Mesenchymal stem cell (in vitro differentiated cells and primary cell): ENCODE measurements at regions not wholly inside any gene's neighbourhood (a gene's known extent, or its start where the extent isn't known, plus 50 kb on each side); places are given as distances from the start of the nearest gene placed in this dataset.

Experiments
- DNase-seq: peaks from one replicate; pipeline ENCODE4 v3.0.0-alpha.2; 2013
- H2AFZ ChIP-seq: one replicate; pipeline ENCODE4 v1.6.1; 2013; ENCODE audit warnings: low read depth, mild to moderate bottlenecking, control low read depth, inconsistent platforms, low read length, moderate library complexity
- H2AK5ac ChIP-seq: 2 replicates; pipeline ENCODE4 v1.6.1; 2013; ENCODE audit warnings: low read length, moderate library complexity, mild to moderate bottlenecking, inconsistent platforms; ENCODE audit not compliant: severe bottlenecking
- H2BK120ac ChIP-seq: one replicate; pipeline ENCODE4 v1.6.1; 2013; ENCODE audit warnings: low read depth, mild to moderate bottlenecking, inconsistent platforms, low read length, moderate library complexity
- H2BK12ac ChIP-seq, 2 experiments: one replicate each; pipeline ENCODE4 v1.6.1; 2013; ENCODE audit warnings: inconsistent platforms in 2 of 2, low read length in 2 of 2, mild to moderate bottlenecking in 2 of 2, moderate library complexity in 2 of 2, control low read depth in 1 of 2
- H2BK15ac ChIP-seq: one replicate; pipeline ENCODE4 v1.6.1; 2013; ENCODE audit warnings: mild to moderate bottlenecking, low read depth, inconsistent platforms; ENCODE audit not compliant: poor library complexity, severe bottlenecking
- H2BK5ac ChIP-seq: 2 replicates; pipeline ENCODE4 v1.6.1; 2013; ENCODE audit warnings: low read depth, mild to moderate bottlenecking, low read length, control low read depth, inconsistent platforms; ENCODE audit not compliant: poor library complexity, severe bottlenecking
- H3K14ac ChIP-seq, 2 experiments: one replicate each; pipeline ENCODE4 v1.6.1; 2013; ENCODE audit warnings: inconsistent platforms in 2 of 2, low read length in 2 of 2, control low read depth in 1 of 2, mild to moderate bottlenecking in 1 of 2, moderate library complexity in 1 of 2
- H3K18ac ChIP-seq, 2 experiments: one replicate each; pipeline ENCODE4 v1.6.1; 2013; ENCODE audit warnings: inconsistent platforms in 2 of 2, low read length in 2 of 2, control low read depth in 1 of 2, low read depth in 1 of 2, mild to moderate bottlenecking in 1 of 2
- H3K23ac ChIP-seq, 2 experiments: one replicate each; pipeline ENCODE4 v1.6.1; 2013; ENCODE audit warnings: inconsistent platforms in 2 of 2, low read length in 2 of 2, mild to moderate bottlenecking in 2 of 2, moderate library complexity in 2 of 2, control low read depth in 1 of 2
- H3K27ac ChIP-seq: 2 replicates; pipeline ENCODE4 v1.5.1; 2013; ENCODE audit warnings: mild to moderate bottlenecking, moderate library complexity, low read length, control low read depth, inconsistent platforms; ENCODE audit not compliant: poor library complexity, severe bottlenecking
- H3K27me3 ChIP-seq, 2 experiments: 2 replicates each; pipeline versions ENCODE4 v1.6.1 to v1.7.0; 2013; ENCODE audit warnings: low read length in 2 of 2, mild to moderate bottlenecking in 2 of 2, moderate library complexity in 2 of 2, control low read depth in 1 of 2, inconsistent platforms in 1 of 2; ENCODE audit not compliant: control insufficient read depth in 1 of 2, insufficient read depth in 1 of 2
- H3K36me3 ChIP-seq, 2 experiments: 2 replicates each; pipeline versions ENCODE4 v1.6.1 to v1.7.0; 2013; ENCODE audit warnings: low read length in 2 of 2, control low read depth in 1 of 2, inconsistent platforms in 1 of 2, low read depth in 1 of 2, mild to moderate bottlenecking in 1 of 2; ENCODE audit not compliant: insufficient read depth in 2 of 2, control insufficient read depth in 1 of 2
- H3K4ac ChIP-seq, 2 experiments: one replicate each; pipeline ENCODE4 v1.6.1; 2013; ENCODE audit warnings: inconsistent platforms in 2 of 2, low read length in 2 of 2, mild to moderate bottlenecking in 2 of 2, moderate library complexity in 2 of 2, control low read depth in 1 of 2, low read depth in 1 of 2
- H3K4me1 ChIP-seq: 2 replicates; pipeline ENCODE4 v1.6.1; 2013; ENCODE audit warnings: low read depth, low read length, control low read depth; ENCODE audit not compliant: control insufficient read depth, insufficient read depth
- H3K4me2 ChIP-seq: 2 replicates; pipeline ENCODE4 v1.6.1; 2013; ENCODE audit warnings: low read length, mild to moderate bottlenecking, inconsistent platforms; ENCODE audit not compliant: poor library complexity, severe bottlenecking
- H3K4me3 ChIP-seq, 2 experiments: 2 replicates each; pipeline versions ENCODE4 v1.5.1 to v1.7.0; 2013; ENCODE audit warnings: low read length in 2 of 2, mild to moderate bottlenecking in 2 of 2, control low read depth in 1 of 2, low read depth in 1 of 2; ENCODE audit not compliant: insufficient read depth in 1 of 2
- H3K79me1 ChIP-seq: replicated peaks from 2 replicates; pipeline ENCODE4 v1.6.1; 2013; ENCODE audit warnings: mild to moderate bottlenecking, control low read depth, low read length, inconsistent platforms; ENCODE audit not compliant: poor library complexity, severe bottlenecking
- H3K9ac ChIP-seq: 2 replicates; pipeline ENCODE4 v1.7.0; 2013; ENCODE audit warnings: mild to moderate bottlenecking, low read length, moderate library complexity
- H3K9me3 ChIP-seq: 2 replicates; pipeline ENCODE4 v1.7.0; 2013; ENCODE audit warnings: mild to moderate bottlenecking, low read length; ENCODE audit not compliant: control insufficient read depth
- H4K8ac ChIP-seq: one replicate; pipeline ENCODE4 v1.6.1; 2013; ENCODE audit warnings: inconsistent platforms, mild to moderate bottlenecking, low read length, moderate library complexity
- H4K91ac ChIP-seq: one replicate; pipeline ENCODE4 v1.6.1; 2013; ENCODE audit warnings: mild to moderate bottlenecking, low read length, inconsistent platforms
- WGBS: methylation state at CpG from one replicate; pipeline ENCODE4 v1.1.7; 2013; ENCODE audit warnings: mixed read lengths; 5-methylcytosine and 5-hydroxymethylcytosine counted together

DNA sequence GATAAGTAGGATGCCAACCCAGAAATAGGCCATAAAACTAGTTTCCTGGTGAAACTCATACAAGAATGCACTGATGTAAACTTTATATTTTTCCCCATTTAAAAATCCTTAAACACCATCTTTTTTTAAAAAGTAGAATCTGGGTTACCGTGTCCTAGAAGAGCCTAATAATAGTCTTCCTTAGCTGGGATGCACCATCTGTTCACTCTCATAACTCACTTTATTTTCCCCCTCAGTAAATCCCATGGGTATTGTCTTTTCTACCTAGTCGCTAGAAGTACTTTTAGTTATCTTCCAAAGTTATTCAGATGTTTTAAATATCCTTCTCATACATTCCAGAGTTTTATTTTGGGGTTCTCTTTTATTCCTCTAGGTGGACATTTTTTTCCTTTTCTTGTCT, 250.2 kb downstream of the PLA2G4A start:
- no peaks in the 10 kb centered on the region for H3K27me3 ChIP-seq
- DNase-seq: no peak
- no peak overlapping the region for H2BK12ac ChIP-seq
- no peak overlapping the region for H4K91ac ChIP-seq
- no peak overlapping the region for H3K4ac ChIP-seq
- H3K9me3 ChIP-seq: peaks cover 2% of the 10 kb centered on the region
- H4K8ac ChIP-seq: no peak overlapping the region
- H2AK5ac ChIP-seq: no peak overlapping the region
- H3K36me3 ChIP-seq: no peaks in the 10 kb centered on the region
- H3K4me1 ChIP-seq: no peaks in the 10 kb centered on the region
- no peak overlapping the region for H2BK120ac ChIP-seq
- no peak overlapping the region for H3K23ac ChIP-seq
- no peak overlapping the region for H2BK5ac ChIP-seq
- no peak overlapping the region for H2AFZ ChIP-seq
- H2BK15ac ChIP-seq: no peak overlapping the region
- no peak overlapping the region for H3K14ac ChIP-seq
- WGBS: 94% methylated on average over 1 of the region's 2 CpGs
- H3K4me2 ChIP-seq: no peak overlapping the region
- no peak overlapping the region for H3K27ac ChIP-seq
- no peaks in the 10 kb centered on the region for H3K79me1 ChIP-seq
- H3K18ac ChIP-seq: no peak overlapping the region
- H3K9ac ChIP-seq: no peak overlapping the region
- H3K4me3 ChIP-seq: no peak overlapping the region

DNA sequence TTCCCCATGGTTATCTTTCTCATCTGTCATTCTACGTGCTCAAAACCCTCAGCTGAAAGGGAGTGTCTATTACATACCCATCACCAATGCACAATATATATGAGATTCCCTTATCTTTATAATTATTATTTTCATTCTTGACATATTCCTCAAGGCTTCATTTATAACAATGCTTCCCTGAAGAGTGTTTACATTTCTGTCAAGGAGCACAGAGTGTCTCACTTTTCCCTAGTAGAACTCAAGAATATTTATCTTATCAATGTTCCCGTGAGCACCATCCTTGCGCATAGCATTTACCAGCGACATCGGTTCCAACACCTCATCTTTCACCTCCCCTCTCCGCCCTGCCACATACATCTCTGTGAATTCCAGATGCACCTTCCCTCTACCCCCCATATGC, 250.6 kb downstream of the PLA2G4A start:
- WGBS: 82% methylated on average over 6 of the region's 6 CpGs
- Histone ChIP-seq H3K36me3 (no peaks in the 10 kb centered on the region), H3K4ac (no peak overlapping the region), H3K9me3 (peaks cover 2% of the 10 kb centered on the region), H2AFZ (no peak overlapping the region), H2BK12ac (no peak overlapping the region), H3K9ac (no peak overlapping the region), H3K79me1 (no peaks in the 10 kb centered on the region), H3K4me3 (no peak overlapping the region), H2AK5ac (no peak overlapping the region), H3K27me3 (no peaks in the 10 kb centered on the region), H3K4me2 (no peak overlapping the region), H3K27ac (no peak overlapping the region), H3K18ac (no peak overlapping the region), H3K23ac (no peak overlapping the region), H2BK15ac (no peak overlapping the region), H3K4me1 (no peaks in the 10 kb centered on the region), H2BK5ac (no peak overlapping the region), H4K8ac (no peak overlapping the region), H2BK120ac (no peak overlapping the region), H4K91ac (no peak overlapping the region), H3K14ac (no peak overlapping the region)
- no peak for DNase-seq

DNA sequence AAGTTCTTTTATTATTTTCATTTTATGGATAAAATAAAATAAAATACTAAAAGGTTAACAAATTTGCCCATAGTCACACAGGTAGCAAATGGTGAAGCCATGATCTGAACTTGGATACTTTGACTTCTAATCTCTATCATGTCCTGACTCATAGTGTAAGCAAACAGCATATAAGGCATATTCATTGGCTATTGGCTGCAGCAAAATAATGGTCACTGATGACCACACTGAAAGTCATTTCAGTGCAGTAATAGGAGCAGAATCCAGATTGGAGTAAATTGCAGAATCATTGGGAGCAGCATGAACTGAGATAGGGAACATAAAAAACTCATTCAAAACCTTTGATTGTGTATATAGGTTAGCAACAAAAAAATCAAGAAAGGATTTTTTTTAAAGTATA, 262.9 kb downstream of the PLA2G4A start:
- Histone ChIP-seq H2BK15ac (no peak overlapping the region), H3K4ac (no peak overlapping the region), H3K4me1 (no peaks in the 10 kb centered on the region), H4K91ac (no peak overlapping the region), H3K27me3 (no peaks in the 10 kb centered on the region), H3K18ac (no peak overlapping the region), H3K23ac (no peak overlapping the region), H2BK120ac (no peak overlapping the region), H2BK12ac (no peak overlapping the region), H3K9me3 (peaks cover 4% of the 10 kb centered on the region), H2AFZ (no peak overlapping the region), H3K14ac (no peak overlapping the region), H4K8ac (no peak overlapping the region), H3K4me2 (no peak overlapping the region), H3K79me1 (no peaks in the 10 kb centered on the region), H3K9ac (no peak overlapping the region), H2BK5ac (no peak overlapping the region), H2AK5ac (no peak overlapping the region), H3K4me3 (no peak overlapping the region), H3K36me3 (no peaks in the 10 kb centered on the region), H3K27ac (no peak overlapping the region)
- no peak for DNase-seq

DNA sequence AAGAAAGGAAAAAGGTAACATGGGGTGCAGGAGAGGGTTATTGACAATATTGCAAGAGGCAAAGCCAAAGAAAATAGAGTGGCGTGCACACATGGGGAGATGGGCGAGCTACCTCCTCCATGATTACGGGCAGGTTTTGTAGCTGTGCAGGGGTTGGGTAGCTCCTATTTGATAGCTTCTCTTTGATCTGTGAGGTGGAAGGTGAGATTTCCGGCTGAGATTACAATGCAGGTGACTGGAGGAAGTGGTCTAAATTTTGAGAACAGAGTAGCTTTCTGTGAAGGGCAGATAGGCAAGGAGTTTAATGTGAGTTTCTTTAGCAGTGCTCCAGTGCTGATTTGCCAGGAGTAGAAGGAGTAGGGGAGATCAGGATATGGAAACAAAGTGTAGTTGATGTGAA, 263.4 kb downstream of the PLA2G4A start:
- Histone ChIP-seq H3K27me3 (no peaks in the 10 kb centered on the region), H3K27ac (no peak overlapping the region), H3K18ac (no peak overlapping the region), H2BK120ac (no peak overlapping the region), H2BK15ac (no peak overlapping the region), H3K4me2 (no peak overlapping the region), H3K14ac (no peak overlapping the region), H3K9ac (no peak overlapping the region), H3K4ac (no peak overlapping the region), H2AK5ac (no peak overlapping the region), H3K23ac (no peak overlapping the region), H2AFZ (no peak overlapping the region), H2BK5ac (no peak overlapping the region), H3K4me3 (no peak overlapping the region), H3K79me1 (no peaks in the 10 kb centered on the region), H3K36me3 (no peaks in the 10 kb centered on the region), H2BK12ac (no peak overlapping the region), H4K91ac (no peak overlapping the region), H3K4me1 (no peaks in the 10 kb centered on the region), H3K9me3 (peaks cover 4% of the 10 kb centered on the region), H4K8ac (no peak overlapping the region)
- 88% methylated on average over 4 of the region's 4 CpGs for WGBS
- DNase-seq: no peak
